ENCODE measurements at regions not wholly inside any gene's neighbourhood (a gene's known extent, or its start where the extent isn't known, plus 50 kb on each side); places are given as distances from the start of the nearest gene placed in this dataset.

DNA sequence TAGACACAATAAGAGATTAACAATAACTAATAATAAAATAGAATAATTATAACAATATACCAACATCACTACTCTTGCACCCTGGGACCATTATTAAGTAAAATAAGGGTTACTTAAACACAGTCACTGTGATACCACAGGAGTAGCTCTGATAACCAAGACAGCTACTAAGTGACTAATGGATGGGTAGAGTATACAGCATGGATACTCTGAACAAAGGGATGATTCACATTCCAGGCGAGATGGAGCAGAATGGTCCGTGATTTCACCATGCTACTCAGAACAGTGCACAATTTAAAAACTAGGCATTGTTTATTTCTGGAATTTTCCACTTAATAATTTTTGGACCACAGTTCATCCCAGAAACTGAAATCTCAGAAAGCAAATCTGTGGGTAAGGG lies 80.0 kb upstream of the FUT9 start:
- TF ChIP-seq, protein P1, sequence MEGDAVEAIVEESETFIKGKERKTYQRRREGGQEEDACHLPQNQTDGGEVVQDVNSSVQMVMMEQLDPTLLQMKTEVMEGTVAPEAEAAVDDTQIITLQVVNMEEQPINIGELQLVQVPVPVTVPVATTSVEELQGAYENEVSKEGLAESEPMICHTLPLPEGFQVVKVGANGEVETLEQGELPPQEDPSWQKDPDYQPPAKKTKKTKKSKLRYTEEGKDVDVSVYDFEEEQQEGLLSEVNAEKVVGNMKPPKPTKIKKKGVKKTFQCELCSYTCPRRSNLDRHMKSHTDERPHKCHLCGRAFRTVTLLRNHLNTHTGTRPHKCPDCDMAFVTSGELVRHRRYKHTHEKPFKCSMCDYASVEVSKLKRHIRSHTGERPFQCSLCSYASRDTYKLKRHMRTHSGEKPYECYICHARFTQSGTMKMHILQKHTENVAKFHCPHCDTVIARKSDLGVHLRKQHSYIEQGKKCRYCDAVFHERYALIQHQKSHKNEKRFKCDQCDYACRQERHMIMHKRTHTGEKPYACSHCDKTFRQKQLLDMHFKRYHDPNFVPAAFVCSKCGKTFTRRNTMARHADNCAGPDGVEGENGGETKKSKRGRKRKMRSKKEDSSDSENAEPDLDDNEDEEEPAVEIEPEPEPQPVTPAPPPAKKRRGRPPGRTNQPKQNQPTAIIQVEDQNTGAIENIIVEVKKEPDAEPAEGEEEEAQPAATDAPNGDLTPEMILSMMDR (IDR thresholded peaks at IDR 0.05) = no peak
- TF ChIP-seq POLR2A (IDR thresholded peaks at IDR 0.05) = no peak

Measured in thyroid gland (tissue), 4 donors.